ENCODE measurements at regions not wholly inside any gene's neighbourhood (a gene's known extent, or its start where the extent isn't known, plus 50 kb on each side); places are given as distances from the start of the nearest gene placed in this dataset.

GRCh38 chr9:8155706-8156105 lies 356.1 kb upstream of the DMAC1 start:
- H3K27ac Mint-ChIP-seq = no peak overlapping the region
- TF ChIP-seq, protein P1, sequence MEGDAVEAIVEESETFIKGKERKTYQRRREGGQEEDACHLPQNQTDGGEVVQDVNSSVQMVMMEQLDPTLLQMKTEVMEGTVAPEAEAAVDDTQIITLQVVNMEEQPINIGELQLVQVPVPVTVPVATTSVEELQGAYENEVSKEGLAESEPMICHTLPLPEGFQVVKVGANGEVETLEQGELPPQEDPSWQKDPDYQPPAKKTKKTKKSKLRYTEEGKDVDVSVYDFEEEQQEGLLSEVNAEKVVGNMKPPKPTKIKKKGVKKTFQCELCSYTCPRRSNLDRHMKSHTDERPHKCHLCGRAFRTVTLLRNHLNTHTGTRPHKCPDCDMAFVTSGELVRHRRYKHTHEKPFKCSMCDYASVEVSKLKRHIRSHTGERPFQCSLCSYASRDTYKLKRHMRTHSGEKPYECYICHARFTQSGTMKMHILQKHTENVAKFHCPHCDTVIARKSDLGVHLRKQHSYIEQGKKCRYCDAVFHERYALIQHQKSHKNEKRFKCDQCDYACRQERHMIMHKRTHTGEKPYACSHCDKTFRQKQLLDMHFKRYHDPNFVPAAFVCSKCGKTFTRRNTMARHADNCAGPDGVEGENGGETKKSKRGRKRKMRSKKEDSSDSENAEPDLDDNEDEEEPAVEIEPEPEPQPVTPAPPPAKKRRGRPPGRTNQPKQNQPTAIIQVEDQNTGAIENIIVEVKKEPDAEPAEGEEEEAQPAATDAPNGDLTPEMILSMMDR (conservative IDR thresholded peaks at IDR 0.05) = no peak

More at GRCh38 chr9:8155706-8156105, 356.1 kb upstream of the DMAC1 start:
- no peak overlapping the region for H4K5ac ChIP-seq (ENCODE audit: insufficient read length, low read depth, low read length)
- no peak overlapping the region for H2BK12ac ChIP-seq (ENCODE audit: insufficient read length, low read depth, low read length)
- Mint-ChIP-seq H3K27me3 (ENCODE audit: low read depth) (no peaks in the 10 kb centered on the region; the same call in 1 of the 2 replicates), H3K4me1 (peaks cover 2 to 5% of the 10 kb centered on the region in 2 experiments; a peak in 3 of 4 replicates), H3K36me3 (ENCODE audit: insufficient read depth in 1 of 3, low read depth in 3 of 3) (peaks cover 0 to 9% (median 0%) of the 10 kb centered on the region in 3 experiments; a peak in 3 of 7 replicates), H3K4me3 (no peak overlapping the region), H3K9me3 (peaks cover 13 to 14% of the 10 kb centered on the region in 2 experiments; a peak in 4 of 5 replicates)
- H3K56ac ChIP-seq (ENCODE audit: insufficient read length, low read depth, low read length) = no peak overlapping the region
- no peak overlapping the region for H4K91ac ChIP-seq (ENCODE audit: insufficient read length, low read depth, low read length)
- H2AK5ac ChIP-seq (ENCODE audit: insufficient read length, low read length) = no peak overlapping the region
- no peak overlapping the region for H2BK20ac ChIP-seq (ENCODE audit: low read depth, low read length, poor library complexity, severe bottlenecking)
- no peak overlapping the region for H3K18ac ChIP-seq (ENCODE audit: insufficient read length, low read depth, low read length)
- no peak overlapping the region for H3T11ph ChIP-seq (ENCODE audit: low read length)
- H3K4me1 ChIP-seq (ENCODE audit: insufficient read depth, low read length) = no peaks in the 10 kb centered on the region; the same call in 1 of the 2 replicates
- no CpG with 5 or more reads among the region's 5 CpGs for WGBS (ENCODE audit: extremely low coverage, insufficient read length, low lambda C conversion rate)
- no peak for DNase-seq
- no peak overlapping the region for H3K14ac ChIP-seq (ENCODE audit: insufficient read depth, low read length)
- H3K79me2 ChIP-seq (ENCODE audit: insufficient read depth, low read length) = no peaks in the 10 kb centered on the region
- H3K27me3 ChIP-seq (ENCODE audit: insufficient read depth, low read length) = no peaks in the 10 kb centered on the region
- no peak overlapping the region for H2BK120ac ChIP-seq (ENCODE audit: low read depth, low read length, poor library complexity, severe bottlenecking)
- no peak overlapping the region for H3K23ac ChIP-seq (ENCODE audit: insufficient read length, low read depth, low read length)
- no peak overlapping the region for H3K4me2 ChIP-seq (ENCODE audit: insufficient read depth, insufficient read length, low read length)
- no peak overlapping the region for H2AFZ ChIP-seq (ENCODE audit: low read length)
- H4K8ac ChIP-seq (replicated peaks; ENCODE audit: insufficient read length, low read depth, low read length) = no peak overlapping the region
- H3K79me1 ChIP-seq (ENCODE audit: insufficient read depth, low read depth, low read length, poor library complexity, severe bottlenecking) = no peaks in the 10 kb centered on the region
- no peaks in the 10 kb centered on the region for H3K9me3 ChIP-seq (ENCODE audit: control insufficient read depth, low read depth, low read length)
- no peak overlapping the region for H3K27ac ChIP-seq (ENCODE audit: insufficient read length, low read depth, low read length)
- H3K4ac ChIP-seq (ENCODE audit: low read depth, low read length) = no peak overlapping the region
- no peaks in the 10 kb centered on the region for H3K23me2 ChIP-seq (ENCODE audit: insufficient read length, low read depth, low read length, poor library complexity, severe bottlenecking)
- H2BK5ac ChIP-seq (ENCODE audit: insufficient read length, low read length) = no peak overlapping the region
- H2BK15ac ChIP-seq (ENCODE audit: low read depth, low read length) = no peak overlapping the region
- no peaks in the 10 kb centered on the region for H4K20me1 ChIP-seq (ENCODE audit: control insufficient read depth, insufficient read depth, insufficient read length)
- H3K9ac ChIP-seq (ENCODE audit: extremely low read depth, insufficient read length, low read length) = no peak overlapping the region

Data from H9 (cell line).